ENCODE measurements at regions not wholly inside any gene's neighbourhood (a gene's known extent, or its start where the extent isn't known, plus 50 kb on each side); places are given as distances from the start of the nearest gene placed in this dataset.

DNA sequence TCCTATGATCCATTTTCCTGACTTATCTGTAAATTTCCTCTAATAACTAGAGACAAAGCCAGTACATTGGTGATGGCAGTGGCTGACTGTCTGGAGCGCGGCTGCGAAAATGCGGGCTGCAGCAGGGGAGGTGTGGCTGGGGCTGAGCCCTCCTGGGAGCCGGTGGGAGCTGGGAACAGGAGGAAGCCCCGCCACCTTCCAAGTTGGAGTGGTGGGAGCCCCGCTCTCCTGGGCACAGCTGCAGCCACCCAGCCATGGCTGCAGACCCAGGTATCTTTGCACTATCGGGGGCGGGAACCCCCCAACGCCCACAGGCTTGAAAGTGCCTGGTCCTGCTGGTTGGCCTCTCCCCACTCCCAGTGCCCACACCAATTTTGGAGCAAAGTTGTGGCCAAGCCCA lies 633.0 kb upstream of the TMEFF2 start:
- Histone ChIP-seq H3K36me3 (replicated peaks in 1 of 2; ENCODE audit: control insufficient read depth in 1 of 2, insufficient read depth in 2 of 2, low read length in 2 of 2) (no peaks in the 10 kb centered on the region), H3K4me3 (replicated peaks in 1 of 3; ENCODE audit: insufficient read depth in 1 of 3, low read depth in 2 of 3, low read length in 3 of 3) (no peak overlapping the region), H3K27me3 (ENCODE audit: control insufficient read depth in 1 of 2, insufficient read depth in 2 of 2, low read length in 2 of 2) (no peaks in the 10 kb centered on the region), H3K27ac (ENCODE audit: extremely low read length, insufficient read depth, low read length) (no peak overlapping the region), H3K9me3 (ENCODE audit: low read length) (no peaks in the 10 kb centered on the region), H3K4me2 (ENCODE audit: low read depth, low read length) (no peak overlapping the region), H2AFZ (ENCODE audit: low read length) (no peak overlapping the region), H3K9ac (ENCODE audit: insufficient read depth, low read depth, low read length) (no peak overlapping the region), H4K20me1 (ENCODE audit: insufficient read depth, low read length) (no peaks in the 10 kb centered on the region), H3K79me2 (ENCODE audit: insufficient read depth, low read length) (no peaks in the 10 kb centered on the region), H3K4me1 (ENCODE audit: insufficient read depth, low read length) (no peaks in the 10 kb centered on the region)
- ChIA-PET POLR2A (no interaction called here), CTCF (ENCODE audit: low intra/inter-chr PET ratio, low total read pairs) (no interaction called here)
- no peak for DNase-seq (ENCODE audit: low spot score)
- no TSS peak for BruUV-seq (replicated peaks)
- no peak for FAIRE-seq
- in situ Hi-C loops (cut with HindIII; ENCODE audit: extremely low pct_ligation_motif_present, low pct_unique_long_range_greater_than_20kb): no loop called here
- ATAC-seq: no peak; the same call in 2 of the 3 replicates
- intact Hi-C loops (cut with micrococcal nuclease; ENCODE audit: unreplicated experiment): no loop called here
- 28% methylated on average over 5 of the region's 10 CpGs for WGBS (ENCODE audit: low lambda C conversion rate)
- TF ChIP-seq ZNF234 (CRISPR knock-in tag; conservative IDR thresholded peaks at IDR 0.05) (no peak), PAX8 (CRISPR knock-in tag; IDR thresholded peaks at IDR 0.05; ENCODE audit: borderline replicate concordance) (no peak), CBFB (CRISPR knock-in tag; IDR thresholded peaks at IDR 0.05) (no peak), YEATS4 (CRISPR knock-in tag; IDR thresholded peaks at IDR 0.05; ENCODE audit: borderline replicate concordance) (no peak), CEBPG (CRISPR knock-in tag; IDR thresholded peaks at IDR 0.05) (no peak), ZNF207 (IDR thresholded peaks at IDR 0.05; ENCODE audit: borderline replicate concordance) (no peak), HOXA9 (CRISPR knock-in tag; IDR thresholded peaks at IDR 0.05; ENCODE audit: borderline replicate concordance) (no peak), KLF16 (CRISPR knock-in tag; IDR thresholded peaks at IDR 0.05) (no peak), STAT5B (CRISPR knock-in tag; IDR thresholded peaks at IDR 0.05) (no peak), IRF1 (CRISPR knock-in tag; IDR thresholded peaks at IDR 0.05; ENCODE audit: low read depth) (no peak), HNRNPK (IDR thresholded peaks at IDR 0.05; ENCODE audit: low read depth, low read length, poor library complexity, severe bottlenecking) (no peak), ZSCAN22 (CRISPR knock-in tag; IDR thresholded peaks at IDR 0.05) (no peak), ZNF891 (CRISPR knock-in tag; IDR thresholded peaks at IDR 0.05) (no peak), CREBL2 (CRISPR knock-in tag; IDR thresholded peaks at IDR 0.05; ENCODE audit: borderline replicate concordance) (no peak), NFYB (CRISPR knock-in tag; IDR thresholded peaks at IDR 0.05) (no peak), GRHL1 (CRISPR knock-in tag; conservative IDR thresholded peaks at IDR 0.05) (no peak), PITX1 (CRISPR knock-in tag; IDR thresholded peaks at IDR 0.05) (no peak), MYPOP (CRISPR knock-in tag; IDR thresholded peaks at IDR 0.05) (no peak)
